Vagina (tissue), 2 donors: ENCODE measurements at regions not wholly inside any gene's neighbourhood (a gene's known extent, or its start where the extent isn't known, plus 50 kb on each side); places are given as distances from the start of the nearest gene placed in this dataset.

Experiments
- DNase-seq, 2 donors: peaks; one replicate each; pipeline ENCODE4 v3.0.0-alpha.2; 2017; ENCODE audit errors: extremely low spot score in 2 of 2
- H3K27ac ChIP-seq: fragments of 200-600 bp; sonication (generic); one replicate; pipeline ENCODE4 v1.5.1; 2019
- H3K27me3 ChIP-seq: fragments of 200-600 bp; sonication (generic); one replicate; pipeline ENCODE4 v1.5.1; 2019
- H3K36me3 ChIP-seq, 2 donors: fragments of 200-600 bp; sonication (generic); one replicate each; pipeline ENCODE4 v1.5.1; 2017 to 2019
- H3K4me1 ChIP-seq: fragments of 200-600 bp; sonication (generic); one replicate; pipeline ENCODE4 v1.5.1; 2019
- H3K4me3 ChIP-seq, 2 donors: fragments of 200-600 bp; sonication (generic); 1 replicate in 1 of 2; 2 replicates in 1 of 2; pipeline ENCODE4 v1.5.1; 2016 to 2019
- H3K9me3 ChIP-seq: fragments of 200-600 bp; sonication (generic); one replicate; pipeline ENCODE4 v1.5.1; 2019
- CTCF ChIP-seq, 3 experiments: fragments of 450-650 bp in 2 of 3; fragments of 200-600 bp in 1 of 3; sonication (generic) in 1 of 3; IDR thresholded peaks; one replicate each; pipeline ENCODE4 v1.5.1; 2017 to 2019; ENCODE audit warnings: antibody characterized with exemption in 3 of 3, mild to moderate bottlenecking in 2 of 3, moderate library complexity in 2 of 3
- POLR2A ChIP-seq, 2 donors: fragments of 450-650 bp; IDR thresholded peaks; one replicate each; pipeline ENCODE4 v1.6.1; 2017; ENCODE audit warnings: antibody characterized with exemption in 2 of 2, mild to moderate bottlenecking in 2 of 2, moderate library complexity in 2 of 2
- POLR2AphosphoS5 ChIP-seq, 2 donors: sonication (generic); formaldehyde crosslinking; IDR thresholded peaks; one replicate each; pipeline ENCODE4 v1.9.0; 2017; ENCODE audit warnings: antibody characterized with exemption in 2 of 2, mild to moderate bottlenecking in 2 of 2, low read depth in 1 of 2; ENCODE audit not compliant: insufficient read depth in 1 of 2
- intact Hi-C: fragments of 100-400 bp; cut with DNase I; formaldehyde crosslinking; loops from one replicate; pipeline ENCODE4 v1.15.1; 2023

DNA sequence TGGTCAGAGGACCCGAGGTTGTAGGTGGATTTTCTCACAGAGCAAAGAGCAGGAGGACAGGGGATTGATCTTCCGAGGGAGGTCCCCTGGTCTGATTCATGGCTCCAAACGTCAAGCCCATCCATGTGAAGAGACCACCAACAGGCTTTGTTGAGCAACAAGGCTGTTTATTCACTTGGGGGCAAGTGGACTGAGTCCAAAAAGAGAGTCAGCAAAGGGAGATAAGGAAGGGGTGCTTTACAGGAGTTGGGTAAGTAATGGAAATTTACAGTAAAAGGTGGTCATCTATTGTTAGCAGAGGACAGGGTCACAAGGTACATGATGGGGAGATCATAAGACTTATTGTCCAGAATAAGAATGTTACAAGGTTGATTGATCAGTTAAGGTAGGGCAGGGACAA is 2285.8 kb downstream of the TP53TG3F start:
- intact Hi-C loops = no loop called here
- Histone ChIP-seq H3K27me3 (no peaks in the 10 kb centered on the region), H3K27ac (no peak overlapping the region), H3K4me3 (no peak overlapping the region), H3K36me3 (no peaks in the 10 kb centered on the region), H3K4me1 (no peaks in the 10 kb centered on the region), H3K9me3 (no peaks in the 10 kb centered on the region)
- peak in 1 of 2 donors; percentile 40 for DNase-seq
- TF ChIP-seq CTCF (IDR thresholded peaks at IDR 0.05) (no peak), POLR2AphosphoS5 (IDR thresholded peaks at IDR 0.05; ENCODE audit: insufficient read depth in 1 of 2, low read depth in 1 of 2) (no peak), POLR2A (IDR thresholded peaks at IDR 0.05) (no peak)

DNA sequence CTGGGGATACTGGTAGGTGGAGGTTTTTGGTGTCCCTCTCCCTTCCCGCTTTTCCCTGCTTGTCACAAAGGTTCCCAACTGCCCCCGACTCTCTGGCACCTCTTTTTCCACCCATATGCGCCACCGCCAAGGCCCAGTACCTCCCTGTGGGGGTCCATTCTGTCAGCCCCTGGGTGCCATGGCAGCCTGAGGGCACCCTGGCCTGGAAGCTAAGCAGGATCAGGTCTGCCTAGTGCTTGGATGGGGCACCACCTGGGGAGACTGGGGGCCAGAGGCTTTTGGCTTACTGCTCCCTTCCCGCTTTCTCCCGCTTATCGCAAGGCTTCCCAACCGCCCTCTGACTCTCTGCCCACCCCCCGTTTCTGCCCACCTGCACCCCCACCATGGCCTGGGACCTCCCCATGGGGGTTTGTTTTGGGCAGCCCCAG is 2286.4 kb downstream of the TP53TG3F start:
- no peak for TF ChIP-seq POLR2A (IDR thresholded peaks at IDR 0.05)
- TF ChIP-seq POLR2AphosphoS5 (IDR thresholded peaks at IDR 0.05; ENCODE audit: insufficient read depth in 1 of 2, low read depth in 1 of 2) = no peak
- no peak for TF ChIP-seq CTCF (IDR thresholded peaks at IDR 0.05)
- no peaks in the 10 kb centered on the region for H3K36me3 ChIP-seq
- H3K27ac ChIP-seq = no peak overlapping the region
- no peak overlapping the region for H3K4me3 ChIP-seq
- no peaks in the 10 kb centered on the region for H3K4me1 ChIP-seq
- no peaks in the 10 kb centered on the region for H3K9me3 ChIP-seq
- peak; percentile 70 to 77 for DNase-seq
- H3K27me3 ChIP-seq = no peaks in the 10 kb centered on the region
- intact Hi-C loops = no loop called here

GRCh38 chr16:35746281-35746962 is 2287.0 kb downstream of the TP53TG3F start:
- no peaks in the 10 kb centered on the region for H3K4me1 ChIP-seq
- DNase-seq = peak; percentile 81 to 91
- no peak overlapping the region for H3K27ac ChIP-seq
- no peaks in the 10 kb centered on the region for H3K36me3 ChIP-seq
- TF ChIP-seq POLR2AphosphoS5 (IDR thresholded peaks at IDR 0.05; ENCODE audit: insufficient read depth in 1 of 2, low read depth in 1 of 2) (no peak), POLR2A (IDR thresholded peaks at IDR 0.05) (no peak), CTCF (IDR thresholded peaks at IDR 0.05) (no peak)
- H3K27me3 ChIP-seq = no peaks in the 10 kb centered on the region
- H3K9me3 ChIP-seq = no peaks in the 10 kb centered on the region
- intact Hi-C loops = no loop called here
- no peak overlapping the region for H3K4me3 ChIP-seq

GRCh38 chr16:35746963-35747657 is 2287.7 kb downstream of the TP53TG3F start:
- Histone ChIP-seq H3K36me3 (no peaks in the 10 kb centered on the region), H3K4me3 (no peak overlapping the region), H3K27me3 (no peaks in the 10 kb centered on the region), H3K27ac (no peak overlapping the region), H3K9me3 (no peaks in the 10 kb centered on the region), H3K4me1 (no peaks in the 10 kb centered on the region)
- intact Hi-C loops = no loop called here
- no peak for TF ChIP-seq POLR2AphosphoS5 (IDR thresholded peaks at IDR 0.05; ENCODE audit: insufficient read depth in 1 of 2, low read depth in 1 of 2)
- peak in 1 of 2 donors; percentile 70 for DNase-seq

- H3K27ac ChIP-seq = no peak overlapping the region
- H3K36me3 ChIP-seq = no peaks in the 10 kb centered on the region
- intact Hi-C loops = no loop called here
- TF ChIP-seq CTCF (IDR thresholded peaks at IDR 0.05) (no peak), POLR2AphosphoS5 (IDR thresholded peaks at IDR 0.05; ENCODE audit: insufficient read depth in 1 of 2, low read depth in 1 of 2) (no peak), POLR2A (IDR thresholded peaks at IDR 0.05) (no peak)
- H3K9me3 ChIP-seq = no peaks in the 10 kb centered on the region
- H3K4me1 ChIP-seq = no peaks in the 10 kb centered on the region
- H3K4me3 ChIP-seq = no peak overlapping the region
- H3K27me3 ChIP-seq = no peaks in the 10 kb centered on the region
- peak; percentile 76 to 93 for DNase-seq
These were observed 2288.4 kb downstream of the TP53TG3F start for GRCh38 chr16:35747658-35748455.
